H1 (cell line): ENCODE measurements at regions not wholly inside any gene's neighbourhood (a gene's known extent, or its start where the extent isn't known, plus 50 kb on each side); places are given as distances from the start of the nearest gene placed in this dataset.

Source experiments
- CHD7 ChIP-seq: fragments of 300-600 bp; sonication (generic); IDR thresholded peaks from 2 replicates; pipeline ENCODE4 v1.7.1; 2012; ENCODE audit warnings: low read length, moderate library complexity, mild to moderate bottlenecking, inconsistent platforms; ENCODE audit not compliant: insufficient replicate concordance
- JUND ChIP-seq: IDR thresholded peaks from 2 replicates; pipeline ENCODE4 v1.6.1; 2011; ENCODE audit warnings: mild to moderate bottlenecking, improper control_type of control experiment, low read length
- POU5F1 ChIP-seq: IDR thresholded peaks from 2 replicates; pipeline ENCODE4 v1.6.1; 2011; ENCODE audit warnings: low read depth, mild to moderate bottlenecking, low read length, moderate library complexity
- SIRT6 ChIP-seq: IDR thresholded peaks from one replicate; pipeline ENCODE4 v1.7.1; 2012; ENCODE audit warnings: low read length, inconsistent platforms

GRCh38 chrX:14406225-14406624 is 123.1 kb upstream of the GLRA2 start (continued):
- TF ChIP-seq CHD7 (no peak), POU5F1 (no peak), JUND (no peak), SIRT6 (no peak)
